GM10266 (cell line): ENCODE measurements at regions not wholly inside any gene's neighbourhood (a gene's known extent, or its start where the extent isn't known, plus 50 kb on each side); places are given as distances from the start of the nearest gene placed in this dataset.

ENCODE experiments used
- DNase-seq: peaks from one replicate; pipeline ENCODE4 v3.0.0; 2012; ENCODE audit errors: extremely low spot score
- TF ChIP-seq, protein P1 (sequence below): IDR thresholded peaks from 2 replicates; pipeline ENCODE4 v1.5.1; 2012; ENCODE audit warnings: mild to moderate bottlenecking, low read depth; ENCODE audit not compliant: control insufficient read depth, insufficient read depth; ENCODE audit errors: missing control alignments

DNA sequence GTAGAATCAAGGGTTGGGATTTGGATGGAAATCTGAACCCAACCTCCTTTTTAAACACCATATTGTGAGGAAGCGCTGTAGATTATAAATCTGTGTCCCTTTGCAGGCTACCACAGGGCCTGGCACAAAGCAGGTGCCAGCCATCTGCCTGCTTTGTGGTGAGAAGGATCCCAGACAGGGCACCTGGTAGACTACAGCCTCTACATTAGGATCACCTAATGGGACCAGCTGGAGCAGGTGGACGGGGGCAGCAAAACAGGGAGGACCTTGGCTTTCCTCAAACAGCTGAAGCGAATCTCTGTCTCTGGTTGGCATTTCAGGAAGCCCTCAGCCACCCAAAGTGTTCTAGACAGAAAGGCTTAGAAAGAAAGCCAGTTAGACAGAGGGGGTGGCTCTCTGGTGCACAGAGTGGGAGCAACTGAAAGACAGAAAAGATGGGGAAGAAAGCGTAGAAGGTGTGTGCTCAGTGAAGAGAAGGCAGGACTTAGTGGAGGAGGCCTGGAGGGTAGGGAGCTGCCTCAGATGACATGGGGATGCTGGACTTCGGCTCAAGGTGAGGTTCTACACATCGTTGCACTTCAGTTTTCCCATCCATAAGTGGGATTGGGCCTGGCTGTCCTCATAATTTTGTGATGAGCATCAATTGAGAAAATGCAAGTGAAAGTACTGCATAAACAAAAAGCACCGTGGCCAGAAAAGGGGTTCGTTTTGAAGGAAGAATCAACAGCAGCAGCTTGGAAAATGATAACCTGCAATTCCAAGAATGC lies 350.8 kb downstream of the CYRIA start:
- TF ChIP-seq, protein P1, sequence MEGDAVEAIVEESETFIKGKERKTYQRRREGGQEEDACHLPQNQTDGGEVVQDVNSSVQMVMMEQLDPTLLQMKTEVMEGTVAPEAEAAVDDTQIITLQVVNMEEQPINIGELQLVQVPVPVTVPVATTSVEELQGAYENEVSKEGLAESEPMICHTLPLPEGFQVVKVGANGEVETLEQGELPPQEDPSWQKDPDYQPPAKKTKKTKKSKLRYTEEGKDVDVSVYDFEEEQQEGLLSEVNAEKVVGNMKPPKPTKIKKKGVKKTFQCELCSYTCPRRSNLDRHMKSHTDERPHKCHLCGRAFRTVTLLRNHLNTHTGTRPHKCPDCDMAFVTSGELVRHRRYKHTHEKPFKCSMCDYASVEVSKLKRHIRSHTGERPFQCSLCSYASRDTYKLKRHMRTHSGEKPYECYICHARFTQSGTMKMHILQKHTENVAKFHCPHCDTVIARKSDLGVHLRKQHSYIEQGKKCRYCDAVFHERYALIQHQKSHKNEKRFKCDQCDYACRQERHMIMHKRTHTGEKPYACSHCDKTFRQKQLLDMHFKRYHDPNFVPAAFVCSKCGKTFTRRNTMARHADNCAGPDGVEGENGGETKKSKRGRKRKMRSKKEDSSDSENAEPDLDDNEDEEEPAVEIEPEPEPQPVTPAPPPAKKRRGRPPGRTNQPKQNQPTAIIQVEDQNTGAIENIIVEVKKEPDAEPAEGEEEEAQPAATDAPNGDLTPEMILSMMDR: no peak
- no peak for DNase-seq

DNA sequence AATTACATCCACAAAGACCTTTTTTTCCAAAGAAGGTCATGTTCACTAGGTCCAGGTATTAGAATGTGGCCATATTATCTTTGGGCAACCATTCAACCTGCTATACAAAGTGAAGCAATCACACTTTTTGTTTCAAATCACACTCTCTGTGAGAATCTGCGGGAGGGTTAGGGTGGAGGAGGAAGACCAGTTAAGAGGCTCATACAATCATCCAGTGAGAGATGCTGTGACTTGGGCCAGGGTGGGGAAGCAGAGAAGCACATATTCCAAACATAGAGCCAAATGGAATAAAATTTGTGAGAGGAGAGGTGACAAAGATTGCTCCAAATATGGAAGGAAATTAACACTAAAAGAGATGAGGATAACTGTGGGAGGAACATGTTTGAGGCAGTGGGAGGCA lies 351.6 kb downstream of the CYRIA start:
- TF ChIP-seq, protein P1: no peak
- no peak for DNase-seq

DNA sequence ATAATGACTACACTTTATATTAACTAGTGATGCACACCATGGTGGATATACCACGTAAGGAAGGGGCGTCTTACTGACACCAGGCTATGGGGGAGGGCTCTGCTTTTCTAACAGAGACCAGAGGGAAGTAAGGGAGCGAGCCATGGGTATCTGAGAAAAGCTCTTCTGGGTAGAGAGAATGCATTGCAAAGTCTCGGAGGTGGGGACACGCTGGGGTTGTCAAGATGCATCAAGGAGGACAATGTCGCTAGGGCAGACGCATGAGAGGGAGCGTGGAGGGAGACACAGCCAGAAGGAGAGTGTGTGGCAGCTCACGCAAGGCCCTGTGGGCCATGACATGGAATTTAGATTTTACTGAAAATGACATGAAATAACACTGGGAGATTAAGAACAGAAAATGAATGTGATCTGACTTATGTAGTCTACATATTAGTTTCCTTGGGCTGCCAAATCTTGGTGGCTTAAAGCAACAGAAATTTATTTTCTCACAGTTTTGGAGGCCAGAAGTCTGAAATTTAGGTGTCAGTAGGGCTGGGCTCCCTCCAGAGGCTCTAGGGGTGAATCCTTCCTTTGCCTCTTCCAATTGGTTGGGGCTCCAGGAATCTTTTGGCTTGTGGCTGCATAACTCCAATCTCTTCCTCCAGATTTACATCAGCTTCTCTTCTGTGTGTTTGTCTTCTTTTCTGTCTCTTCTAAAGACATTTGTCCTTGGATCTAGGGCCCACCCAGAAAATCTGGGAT lies 352.2 kb downstream of the CYRIA start:
- TF ChIP-seq, protein P1: no peak
- no peak for DNase-seq

DNA sequence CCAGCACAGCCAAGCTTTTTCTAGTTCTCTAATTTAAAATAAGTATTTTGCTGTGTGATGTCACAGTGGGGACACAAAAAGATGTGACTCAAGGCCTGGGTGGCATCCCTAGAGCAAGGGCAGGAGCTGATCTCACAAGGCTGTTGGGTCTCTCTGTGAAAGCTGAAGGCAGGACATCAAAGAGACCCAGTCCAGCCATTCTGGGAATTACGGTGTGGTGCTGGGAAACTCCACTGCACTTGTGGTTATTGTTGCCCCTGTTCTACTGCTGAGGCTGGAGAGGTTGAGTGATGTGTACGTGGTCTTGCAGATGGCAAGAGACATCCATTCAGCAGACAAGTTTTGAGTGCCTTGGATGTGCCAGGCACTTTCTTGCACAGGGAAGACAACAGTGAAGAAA lies 352.9 kb downstream of the CYRIA start:
- TF ChIP-seq, protein P1: no peak
- no peak for DNase-seq

DNA sequence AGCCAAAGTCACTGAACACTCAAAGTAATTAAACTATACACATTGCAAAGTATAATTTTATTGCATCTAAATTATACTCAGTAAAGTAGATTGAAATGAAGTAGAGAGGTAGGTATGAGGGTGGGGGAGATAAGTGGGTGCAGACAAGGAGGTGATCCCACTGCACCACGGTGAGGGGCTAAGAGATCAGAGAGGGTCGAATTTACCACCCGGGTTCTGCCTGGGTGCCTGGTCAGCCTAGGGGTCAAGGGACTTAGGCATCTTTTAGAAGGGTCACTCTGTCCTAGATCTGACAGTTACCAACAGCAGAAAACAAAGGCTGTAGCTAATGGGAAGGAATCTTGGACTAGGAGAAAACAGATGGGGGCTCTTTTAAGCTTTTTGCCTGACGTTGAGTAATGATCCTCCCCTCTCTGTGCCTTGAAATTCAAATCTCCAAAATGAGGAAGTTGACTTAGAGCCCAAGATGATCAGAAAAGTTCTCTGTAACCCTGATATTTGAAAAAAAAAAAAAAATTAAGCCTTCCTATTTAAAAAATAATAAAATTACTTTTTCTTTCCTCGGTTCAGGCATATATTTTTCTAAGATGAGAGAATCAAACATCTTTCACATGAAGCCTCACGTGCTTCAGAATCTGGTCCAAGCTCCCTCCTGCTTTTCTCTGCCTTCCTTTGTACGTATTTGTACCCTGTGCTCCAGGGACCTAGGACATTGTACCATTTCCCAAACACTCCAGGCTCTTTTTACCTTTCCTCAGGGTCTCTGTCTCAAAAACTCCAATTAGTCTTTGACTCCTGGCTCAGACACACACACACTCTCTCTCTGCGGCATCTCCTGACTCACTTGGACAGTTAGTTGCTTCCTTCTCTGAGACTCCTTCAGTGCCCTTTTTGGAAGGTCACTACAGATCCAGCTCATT lies 353.9 kb downstream of the CYRIA start:
- no peak for DNase-seq
- TF ChIP-seq, protein P1: no peak

DNA sequence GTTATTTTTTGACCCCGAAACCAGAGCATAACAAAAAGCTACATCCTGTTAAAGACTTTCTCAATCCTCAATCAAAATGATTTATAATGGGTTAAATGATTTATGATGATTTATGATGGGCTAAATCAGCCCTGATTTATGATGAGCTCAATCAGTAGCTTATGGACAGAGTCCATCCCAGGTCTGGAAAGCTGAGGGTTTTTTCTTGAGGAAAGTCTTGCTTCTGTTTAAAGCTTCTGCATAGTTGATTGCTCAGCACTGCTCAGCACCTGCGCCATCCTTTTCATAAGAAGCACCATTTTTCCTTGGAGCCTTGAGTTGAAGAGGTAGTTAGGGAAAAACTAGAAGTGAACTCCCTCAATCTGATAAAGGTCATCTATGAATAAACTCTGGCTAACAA lies 356.8 kb downstream of the CYRIA start:
- TF ChIP-seq, protein P1: no peak
- DNase-seq: no peak
